ENCODE measurements at regions not wholly inside any gene's neighbourhood (a gene's known extent, or its start where the extent isn't known, plus 50 kb on each side); places are given as distances from the start of the nearest gene placed in this dataset.

DNA sequence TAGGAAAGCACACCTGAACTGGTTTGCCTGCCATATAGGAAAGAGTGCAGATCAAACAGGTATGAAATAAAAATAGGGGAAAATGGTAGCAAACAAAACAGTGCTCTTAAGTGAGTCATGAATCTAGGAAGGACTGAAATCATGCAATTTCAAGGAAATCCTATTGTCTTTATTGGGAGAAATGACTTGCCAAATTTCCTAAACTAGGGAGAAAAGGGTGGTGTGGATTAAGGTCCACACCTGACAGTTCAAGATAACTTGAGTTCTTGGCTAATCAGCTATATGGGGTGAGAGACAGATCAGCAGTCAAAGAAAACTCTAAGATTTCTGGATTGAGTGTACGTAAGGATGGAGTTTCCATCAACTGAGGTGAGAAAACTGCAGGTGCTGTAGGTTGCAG lies 101.1 kb downstream of the PRKAB2 start:
- no peak overlapping the region for H3K18ac ChIP-seq (ENCODE audit: low read depth, low read length)
- H3K14ac ChIP-seq (replicated peaks; ENCODE audit: low read depth, low read length), result no peak overlapping the region
- H3K27me3 ChIP-seq (ENCODE audit: control insufficient read depth, insufficient read depth, low read length), result peaks cover 23% of the 10 kb centered on the region
- H3K4me2 ChIP-seq (ENCODE audit: low read depth, low read length), result no peak overlapping the region
- H3K79me1 ChIP-seq (ENCODE audit: low read depth in 1 of 2, low read length in 2 of 2), result no peaks in the 10 kb centered on the region
- no peak overlapping the region for H2BK5ac ChIP-seq (ENCODE audit: low read depth, low read length, poor library complexity, severe bottlenecking)
- POLR2A ChIA-PET (ENCODE audit: unreplicated experiment), result no interaction called here
- H3K56ac ChIP-seq (ENCODE audit: extremely low read depth, insufficient read depth, low read length), result no peak overlapping the region
- H3K9me1 ChIP-seq (ENCODE audit: insufficient read depth, low read length), result no peaks in the 10 kb centered on the region
- H4K8ac ChIP-seq (ENCODE audit: low read depth in 2 of 2, low read length in 2 of 2), result no peak overlapping the region
- H4K20me1 ChIP-seq (ENCODE audit: insufficient read depth, low read length), result no peaks in the 10 kb centered on the region
- TF ChIP-seq ELK1 (IDR thresholded peaks at IDR 0.05; ENCODE audit: borderline replicate concordance, low read depth, low read length) (no peak), BHLHE40 (IDR thresholded peaks at IDR 0.05; ENCODE audit: low read depth, low read length) (no peak), MXI1 (IDR thresholded peaks at IDR 0.05; ENCODE audit: borderline replicate concordance, low read depth, low read length) (no peak), MAFK (IDR thresholded peaks at IDR 0.05; ENCODE audit: low read depth, low read length) (no peak), CEBPB (IDR thresholded peaks at IDR 0.05; ENCODE audit: low read depth, low read length) (no peak), SMC3 (IDR thresholded peaks at IDR 0.05; ENCODE audit: low read depth, low read length) (no peak), RCOR1 (IDR thresholded peaks at IDR 0.05; ENCODE audit: insufficient replicate concordance, low read length) (no peak), FOS (IDR thresholded peaks at IDR 0.05; ENCODE audit: low read depth, low read length) (no peak), RFX5 (IDR thresholded peaks at IDR 0.05; ENCODE audit: low read depth, low read length) (no peak), USF2 (IDR thresholded peaks at IDR 0.05; ENCODE audit: low read depth, low read length) (no peak), POLR2A (IDR thresholded peaks at IDR 0.05; ENCODE audit: low read depth, low read length) (no peak), CTCF (conservative IDR thresholded peaks at IDR 0.05; ENCODE audit: low read depth, low read length) (no peak), CHD1 (IDR thresholded peaks at IDR 0.05; ENCODE audit: low read depth, low read length) (no peak)
- no peak overlapping the region for H2AFZ ChIP-seq (replicated peaks; ENCODE audit: low read length, poor library complexity)
- H3K4me3 ChIP-seq (ENCODE audit: insufficient read depth, low read depth, low read length), result no peak overlapping the region
- intact Hi-C loops (cut with micrococcal nuclease), result no loop called here
- ATAC-seq (ENCODE audit: low read depth) (no peak), DNase-seq (no peak)
- peaks cover 2% of the 10 kb centered on the region; the same call in 1 of the 2 replicates for H3K9me3 ChIP-seq (ENCODE audit: control insufficient read depth, insufficient read depth, low read length)
- CTCF ChIA-PET, result no interaction called here
- in situ Hi-C loops (cut with MboI; ENCODE audit: low sequenced_read_pairs), result no loop called here
- BruUV-seq (replicated peaks), result no TSS peak
- dilution Hi-C loops (cut with HindIII; ENCODE audit: low sequenced_read_pairs, unreplicated experiment), result no loop called here
- no peak overlapping the region for H3K27ac ChIP-seq (ENCODE audit: insufficient read depth, low read length)
- no peak overlapping the region for H3K23ac ChIP-seq (ENCODE audit: low read depth, low read length)
- no peak overlapping the region for H4K5ac ChIP-seq (ENCODE audit: low read depth, low read length)
- no peaks in the 10 kb centered on the region for H3K4me1 ChIP-seq (ENCODE audit: control insufficient read depth, insufficient read depth, low read length)
- no peak overlapping the region for H3K9ac ChIP-seq (ENCODE audit: low read depth, low read length)
- H2BK120ac ChIP-seq (ENCODE audit: low read depth, low read length), result no peak overlapping the region
- no peak overlapping the region for H4K91ac ChIP-seq (ENCODE audit: insufficient read depth, low read depth, low read length)
- no peaks in the 10 kb centered on the region for H3K36me3 ChIP-seq (ENCODE audit: control insufficient read depth, insufficient read depth, low read length)
- H2BK20ac ChIP-seq (ENCODE audit: low read depth, low read length), result no peak overlapping the region
- WGBS, 2 experiments (ENCODE audit: extremely low coverage in 2 of 2, insufficient read length in 1 of 2), result no CpG with 5 or more reads among the region's 1 CpG
- H2BK15ac ChIP-seq (ENCODE audit: low read depth, low read length), result no peak overlapping the region
- no peak overlapping the region for H2AK9ac ChIP-seq (replicated peaks; ENCODE audit: low read depth, low read length, poor library complexity)
- H2AK5ac ChIP-seq (ENCODE audit: low read depth, low read length), result no peak overlapping the region
- H3K4ac ChIP-seq (ENCODE audit: low read depth, low read length), result no peak overlapping the region

Data from IMR-90 (cell line).